Tongue (tissue), 1 donor: ENCODE measurements at regions not wholly inside any gene's neighbourhood (a gene's known extent, or its start where the extent isn't known, plus 50 kb on each side); places are given as distances from the start of the nearest gene placed in this dataset.
A peak's percentile ranks its signal among the peaks of the same experiment; 100 is the strongest.
"Not testable (repeated sequence)": the region's sequence is repeated elsewhere in the genome, so short reads cannot be mapped to it uniquely, and the experiment has no call there.

Experiments
- DNase-seq: peaks from one replicate; pipeline ENCODE4 v3.0.0-alpha.2; 2015

- no peak for DNase-seq
These were observed 217.6 kb upstream of the THUMPD2 start for GRCh38 chr2:39996653-39997080.

GRCh38 chr2:39995005-39995737, 216.1 kb upstream of the THUMPD2 start:
- no peak for DNase-seq

- DNase-seq: no peak
These were observed 215.1 kb upstream of the THUMPD2 start for GRCh38 chr2:39994151-39994550.

DNA sequence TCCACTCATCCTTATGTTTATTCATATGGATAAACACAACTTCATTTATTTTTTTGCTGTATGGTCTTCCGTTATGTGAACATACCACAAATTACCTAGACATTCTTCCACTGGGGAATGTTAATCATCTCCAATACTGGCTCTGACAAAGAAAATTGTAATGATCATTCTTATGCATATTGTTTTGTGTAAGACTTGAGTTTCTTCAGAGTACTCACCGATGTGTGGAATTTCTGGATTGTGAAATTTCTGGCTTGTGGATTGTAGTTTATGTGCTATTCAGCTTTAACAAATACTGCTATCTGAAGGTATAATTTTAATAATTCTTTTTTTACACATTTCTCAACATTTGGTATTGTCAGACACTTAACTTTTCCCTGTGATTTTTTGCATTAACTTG, 212.2 kb upstream of the THUMPD2 start:
- no peak for DNase-seq

DNA sequence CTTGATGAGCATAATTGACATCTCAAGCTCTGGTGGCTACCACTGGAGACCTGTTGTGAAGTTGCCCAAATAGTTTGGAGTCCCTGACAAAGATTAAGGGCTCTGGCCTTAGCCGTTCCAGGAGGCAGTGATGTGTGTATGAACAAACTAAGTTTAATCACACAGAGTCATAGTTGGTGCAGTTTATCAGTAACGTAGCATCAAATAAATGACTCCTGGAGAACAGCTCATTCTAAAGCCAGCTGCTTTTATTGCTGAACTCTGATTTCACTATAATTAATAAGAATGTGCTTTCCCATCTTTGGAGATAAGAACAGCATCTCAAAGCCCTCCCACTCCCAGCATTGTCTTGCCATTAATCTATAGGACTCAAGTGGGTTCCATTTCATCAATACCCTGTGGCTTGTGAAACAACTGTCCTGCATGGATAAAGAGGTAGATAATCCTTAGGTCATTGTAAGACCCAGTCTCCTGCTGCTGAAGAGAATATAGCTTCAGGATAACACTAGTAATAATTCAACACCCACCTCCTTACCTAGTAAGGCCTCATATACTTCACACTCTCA, 211.4 kb upstream of the THUMPD2 start:
- DNase-seq: no peak

DNA sequence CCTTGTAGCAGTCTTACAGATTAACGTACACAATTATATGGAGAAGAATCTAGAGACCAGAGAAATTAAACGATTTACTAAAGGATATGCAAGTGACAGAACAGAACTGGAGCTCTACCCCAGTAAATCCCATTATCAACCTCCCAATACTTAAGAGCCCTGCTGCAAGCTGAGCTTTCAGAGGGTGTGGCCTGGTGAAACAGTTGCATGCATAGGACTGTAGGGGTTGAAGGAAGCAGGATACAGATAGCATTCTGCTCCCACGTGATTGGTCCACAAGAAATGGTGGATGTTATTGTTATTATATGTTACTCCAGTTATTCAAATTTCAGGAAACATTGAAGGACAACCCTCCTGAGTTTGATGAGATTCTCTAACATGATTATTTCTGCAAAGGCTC, 210.8 kb upstream of the THUMPD2 start:
- DNase-seq: no peak

DNA sequence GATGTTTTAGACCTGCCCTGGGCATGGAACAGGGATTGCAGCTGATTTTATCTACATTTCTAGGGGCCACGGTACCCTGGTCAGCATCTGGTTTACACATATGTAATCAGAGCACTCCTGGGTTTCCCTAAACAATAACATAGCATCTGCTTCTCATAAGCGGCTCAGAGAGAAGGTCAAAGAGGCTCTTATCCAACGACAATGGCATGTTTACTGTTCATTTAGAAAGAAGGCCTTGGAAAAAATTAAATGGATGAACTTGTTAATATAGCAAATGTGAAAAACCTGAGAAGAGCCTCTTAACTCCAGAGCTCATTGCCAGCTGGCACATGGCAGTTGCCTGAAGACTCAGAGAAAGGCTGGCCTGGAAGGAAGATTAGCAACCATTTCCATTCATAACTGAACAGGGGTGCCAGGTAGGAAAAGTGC, 202.8 kb upstream of the THUMPD2 start:
- peak; percentile 53 for DNase-seq

- DNase-seq: peak; percentile 18
These were observed 196.5 kb upstream of the THUMPD2 start for GRCh38 chr2:39975476-39976020.

DNA sequence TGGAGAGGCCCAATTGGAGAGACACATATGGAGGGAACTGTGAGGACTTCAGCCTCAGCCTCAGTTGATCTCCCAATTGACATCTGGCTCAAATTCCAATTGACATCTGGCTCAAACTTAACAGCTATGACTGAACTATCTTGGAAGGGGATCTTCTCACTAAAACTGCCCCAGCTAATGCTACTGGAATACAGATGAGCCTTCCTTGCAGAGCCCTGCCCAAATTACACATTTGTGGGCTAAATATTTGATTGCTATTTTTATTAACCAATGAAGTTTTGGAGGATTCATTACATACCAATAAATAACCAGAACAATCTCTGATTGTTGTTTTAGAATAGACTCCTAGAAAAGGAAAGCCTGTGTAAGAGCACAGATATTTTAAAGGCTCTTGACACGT, 189.0 kb upstream of the THUMPD2 start:
- DNase-seq: no peak

GRCh38 chr2:39960681-39961080, 181.6 kb upstream of the THUMPD2 start:
- not testable (repeated sequence) for DNase-seq

DNA sequence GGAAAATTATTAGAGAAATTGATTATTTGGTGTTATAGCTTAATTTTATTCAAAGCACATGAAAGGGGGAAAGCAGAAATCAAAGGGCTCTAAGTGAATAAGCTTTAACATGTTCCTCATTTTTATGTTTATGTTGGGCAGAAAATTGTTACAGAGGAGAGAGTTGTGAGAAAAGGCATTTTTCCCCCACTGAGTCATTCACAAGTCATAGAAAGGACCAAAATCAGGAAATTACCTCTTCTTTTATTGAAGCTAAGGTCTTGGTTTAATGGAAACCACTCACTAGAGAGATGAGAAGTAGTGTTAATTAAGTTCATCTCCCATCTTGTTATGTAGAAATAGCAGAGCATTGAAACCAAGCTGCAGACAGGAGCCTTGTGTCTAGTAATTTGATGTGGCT, 175.3 kb upstream of the THUMPD2 start:
- no peak for DNase-seq

DNA sequence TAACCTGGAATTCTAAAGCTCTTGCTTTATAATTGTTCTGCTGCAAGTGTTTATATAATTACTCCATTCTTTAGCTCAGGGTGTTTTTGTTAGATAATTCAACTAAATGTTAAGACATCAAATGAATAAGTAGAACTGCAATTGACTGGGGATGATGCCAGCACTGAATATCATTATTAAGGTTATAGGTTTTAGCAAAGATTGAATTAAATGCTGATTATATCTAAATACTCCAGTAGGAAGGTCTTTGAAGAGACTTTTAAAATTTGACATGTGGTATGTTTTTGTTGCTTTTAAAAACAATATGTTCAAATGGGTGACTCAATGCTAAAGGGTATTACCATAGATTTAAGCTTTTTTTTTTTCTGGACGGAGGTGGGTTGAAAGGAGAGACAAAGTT, 170.1 kb upstream of the THUMPD2 start:
- DNase-seq: no peak

GRCh38 chr2:39948016-39948719, 169.1 kb upstream of the THUMPD2 start:
- no peak for DNase-seq

DNA sequence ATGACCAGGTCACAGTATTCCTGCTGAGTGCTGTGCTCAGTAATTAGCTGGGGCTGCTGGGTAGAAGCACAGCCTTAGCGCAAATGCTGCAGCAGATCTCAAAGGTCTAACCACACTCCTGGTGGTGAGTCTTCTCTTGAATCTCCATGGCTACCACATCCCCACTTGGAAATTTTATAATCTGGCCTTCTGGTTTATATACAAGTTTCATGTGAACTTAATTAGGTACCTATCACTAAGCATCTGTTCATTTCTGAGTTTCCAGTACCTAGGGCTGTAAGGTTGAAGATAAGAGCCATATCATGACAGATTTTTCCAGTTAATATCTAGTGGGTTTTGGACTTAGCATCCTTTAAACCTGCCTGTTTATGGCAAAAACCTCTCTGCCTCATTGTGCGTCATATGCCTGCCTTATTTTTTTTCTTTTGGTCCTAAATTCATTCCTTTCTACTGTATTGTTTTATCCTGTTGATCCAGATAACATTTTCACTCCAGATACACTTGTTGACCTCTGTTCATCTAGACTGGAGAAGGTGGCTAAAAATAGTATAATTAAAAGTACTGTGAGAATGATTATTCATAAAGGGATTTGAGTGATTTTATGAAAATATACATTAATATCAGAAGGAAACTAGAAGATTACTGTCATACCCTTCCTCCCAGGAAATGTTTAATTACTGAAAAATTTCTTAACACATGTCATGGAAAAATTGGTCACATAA, 168.4 kb upstream of the THUMPD2 start:
- no peak for DNase-seq

DNA sequence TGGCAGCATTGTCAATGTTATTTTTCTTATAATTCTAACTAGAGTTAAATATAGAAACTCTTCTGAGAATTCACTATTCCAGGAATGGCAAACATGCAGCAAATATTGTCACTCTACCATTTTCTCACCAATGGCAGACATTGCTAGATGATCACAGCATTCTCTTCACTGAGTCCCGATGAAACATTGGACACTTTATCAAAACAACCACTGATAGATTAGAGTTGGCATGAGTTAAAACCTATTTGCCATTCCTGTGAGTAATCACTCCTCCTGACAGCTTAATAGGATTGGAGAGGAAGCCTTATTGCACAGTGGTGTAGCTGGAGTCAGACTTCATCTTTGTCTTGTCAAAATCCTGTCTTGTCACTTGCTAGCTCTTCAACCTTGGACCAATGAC, 163.9 kb upstream of the THUMPD2 start:
- DNase-seq: no peak

- DNase-seq: no peak
These were observed 159.2 kb upstream of the THUMPD2 start for GRCh38 chr2:39938035-39938835.

DNA sequence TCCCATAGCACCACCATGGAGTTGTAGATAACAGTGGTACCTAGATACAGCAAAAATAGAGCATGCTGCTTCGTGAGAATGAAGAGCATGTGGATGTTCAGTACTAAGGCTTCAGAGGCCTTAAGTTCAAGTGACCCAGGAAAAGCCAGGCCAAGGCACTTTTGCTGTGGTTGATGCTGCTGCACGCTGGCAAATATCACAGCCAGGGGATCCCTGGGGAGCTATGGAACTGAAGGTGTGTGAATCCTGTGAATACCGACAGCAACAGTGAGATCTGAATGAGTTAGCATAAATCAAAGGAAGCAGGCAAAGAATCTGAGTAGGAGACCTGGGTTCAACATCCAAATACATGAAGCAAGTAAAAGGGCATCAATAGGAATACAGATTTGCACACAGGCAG, 158.6 kb upstream of the THUMPD2 start:
- no peak for DNase-seq

GRCh38 chr2:39934851-39935250, 155.8 kb upstream of the THUMPD2 start:
- DNase-seq: no peak

DNA sequence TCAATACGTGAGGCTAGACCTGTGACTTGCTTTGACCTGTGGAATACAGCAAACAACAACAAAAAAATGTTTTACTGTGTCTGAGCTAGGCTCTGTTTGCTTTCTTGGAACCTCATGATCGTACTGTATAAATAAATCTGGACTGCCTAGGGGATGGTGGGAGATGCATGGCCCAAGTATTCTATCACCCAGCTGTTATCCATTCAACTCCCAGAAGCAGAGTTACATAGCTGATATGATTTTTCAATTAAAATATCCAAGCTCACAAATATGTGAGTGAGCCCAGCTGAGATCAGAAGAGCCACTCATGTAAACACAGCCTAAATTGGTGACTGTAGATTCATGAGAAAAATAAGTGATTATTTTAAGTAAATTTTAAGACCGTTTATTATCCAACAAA, 154.1 kb upstream of the THUMPD2 start:
- peak; percentile 1 for DNase-seq

DNA sequence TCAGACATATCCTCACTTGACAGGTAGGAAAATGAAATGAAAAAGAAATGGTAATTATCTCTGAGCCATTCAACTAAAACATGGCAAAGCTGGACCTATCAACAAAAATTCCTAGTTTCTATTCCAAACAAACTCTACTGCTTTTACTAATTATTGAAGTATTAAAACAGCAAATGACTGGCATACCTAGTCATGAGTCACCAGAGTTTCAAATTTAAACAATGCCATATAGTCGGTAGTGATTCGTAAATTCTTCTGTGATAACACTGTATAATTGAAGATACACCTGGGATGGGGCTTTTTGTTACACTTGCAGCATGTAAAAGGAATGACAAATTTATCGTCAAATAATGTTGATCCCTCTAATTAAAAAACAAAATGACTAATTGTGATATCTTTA, 153.1 kb upstream of the THUMPD2 start:
- DNase-seq: no peak

- DNase-seq: no peak
These were observed 151.3 kb upstream of the THUMPD2 start for GRCh38 chr2:39930175-39930917.
